HG02885 (cell line): ENCODE measurements at regions not wholly inside any gene's neighbourhood (a gene's known extent, or its start where the extent isn't known, plus 50 kb on each side); places are given as distances from the start of the nearest gene placed in this dataset.

Source experiments
- ATAC-seq: cut with Tn5 transposase; IDR thresholded peaks from one replicate; pipeline ENCODE4 v1.9.1; 2021; ENCODE audit warnings: mild to moderate bottlenecking; ENCODE audit not compliant: unreplicated experiment, poor library complexity

DNA sequence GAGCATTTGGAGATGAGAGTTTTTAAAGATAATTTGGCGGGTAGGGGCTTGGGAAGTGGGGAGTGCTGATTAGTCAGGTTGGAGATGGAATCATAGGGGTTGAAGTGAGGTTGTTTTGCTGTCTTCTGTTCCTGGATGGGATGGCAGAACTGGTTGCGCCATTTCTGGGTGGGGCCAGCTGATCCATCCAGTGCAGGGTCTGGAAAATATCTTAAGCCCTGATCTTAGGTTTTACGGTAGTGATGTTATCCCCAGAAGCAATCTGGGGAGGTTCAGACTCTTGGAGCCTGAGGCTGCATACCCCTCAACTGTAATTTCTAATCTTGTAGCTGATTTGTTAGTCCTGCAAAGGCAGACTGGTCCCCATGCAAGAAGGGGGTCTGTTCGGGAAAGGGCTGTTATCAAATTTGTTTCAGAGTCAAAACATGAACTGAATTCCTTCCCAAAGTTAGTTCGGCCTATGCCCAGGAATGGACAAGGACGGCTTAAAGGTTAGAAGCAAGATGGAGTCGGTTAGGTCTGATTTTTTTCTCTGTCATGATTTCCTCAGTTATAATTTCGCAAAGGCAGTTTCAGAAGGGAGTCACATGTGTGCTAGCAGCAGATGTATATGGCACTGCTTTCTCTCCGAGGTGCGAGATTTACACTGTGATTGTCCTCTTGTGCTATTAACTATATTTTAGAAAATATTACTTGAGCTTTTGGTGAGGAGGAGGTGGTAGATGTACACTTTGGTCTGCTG lies 540.4 kb downstream of the EDEM1 start:
- no peak for ATAC-seq

DNA sequence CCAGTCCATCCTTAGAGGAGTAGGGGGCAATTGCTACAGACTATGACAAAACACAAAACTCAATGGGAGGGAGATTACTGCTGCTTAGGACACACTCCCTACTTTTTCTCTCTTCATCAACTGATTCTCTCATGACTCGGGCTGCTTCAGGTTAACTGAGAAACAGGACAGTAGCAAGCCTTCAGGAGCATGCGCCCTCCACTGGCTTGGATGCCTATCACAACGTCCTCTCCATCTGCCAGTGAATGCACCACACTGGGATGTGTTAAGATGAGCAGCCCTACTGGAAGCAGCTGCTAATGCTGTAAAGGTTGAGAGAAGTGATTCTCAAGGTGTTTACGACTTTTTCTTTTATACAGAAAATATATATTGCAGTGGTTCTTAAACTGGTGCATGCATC lies 542.3 kb downstream of the EDEM1 start:
- no peak for ATAC-seq

DNA sequence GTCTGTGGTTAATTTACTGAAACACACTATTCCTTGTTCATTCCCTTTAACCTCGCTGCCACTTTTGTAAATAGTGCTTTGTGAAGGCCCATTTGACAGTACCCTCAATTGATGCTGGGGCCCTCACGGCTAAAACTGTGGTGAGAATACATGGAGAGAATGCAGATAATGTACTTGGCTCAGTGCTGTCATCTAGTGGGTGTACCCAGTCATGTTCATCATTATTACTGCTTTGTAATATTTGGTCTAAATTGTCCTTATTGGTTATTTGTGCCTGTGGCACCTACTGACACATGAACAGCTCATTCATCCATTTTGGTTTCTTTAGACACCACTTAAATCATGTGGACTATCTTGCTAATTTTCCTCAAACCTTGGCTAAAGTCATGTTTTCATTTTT lies 543.6 kb downstream of the EDEM1 start:
- no peak for ATAC-seq

DNA sequence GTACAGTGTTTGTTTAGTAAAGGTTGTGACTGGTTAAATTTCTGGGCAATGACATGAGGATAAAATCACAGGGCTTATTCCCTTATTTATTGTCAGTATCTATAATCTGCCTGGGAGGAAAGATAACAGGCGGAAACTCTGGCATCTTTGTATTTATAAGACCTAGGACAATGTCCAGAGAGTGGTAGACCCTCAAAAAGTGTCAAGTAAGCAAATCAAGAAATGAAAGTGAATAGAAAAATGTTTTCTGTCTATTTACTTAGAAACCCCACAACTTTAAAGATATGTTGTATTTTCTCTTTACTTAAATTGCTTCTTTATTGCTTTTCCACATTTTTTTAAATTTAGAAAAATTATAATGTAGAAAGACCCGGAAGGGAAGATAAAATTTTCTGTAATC lies 544.6 kb downstream of the EDEM1 start:
- ATAC-seq = no peak

DNA sequence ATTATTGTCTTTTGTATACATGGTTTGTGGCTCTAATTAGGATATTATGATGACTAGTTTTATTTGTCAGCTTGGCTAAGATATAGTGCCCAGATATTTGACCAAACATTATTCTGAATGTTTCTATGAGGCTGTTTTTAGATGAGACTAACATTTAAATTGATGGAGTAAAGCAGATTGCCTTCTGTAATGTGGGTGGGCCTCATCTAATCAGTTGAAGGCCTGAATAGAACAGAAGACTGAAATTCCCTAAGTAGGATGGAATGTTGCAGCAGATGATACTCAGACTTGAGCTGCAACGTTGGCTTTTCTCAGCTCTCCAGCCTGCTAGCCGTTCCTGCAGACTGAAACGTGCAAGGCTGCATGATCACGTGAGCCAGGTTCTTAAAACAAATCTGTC lies 546.5 kb downstream of the EDEM1 start:
- no peak for ATAC-seq

DNA sequence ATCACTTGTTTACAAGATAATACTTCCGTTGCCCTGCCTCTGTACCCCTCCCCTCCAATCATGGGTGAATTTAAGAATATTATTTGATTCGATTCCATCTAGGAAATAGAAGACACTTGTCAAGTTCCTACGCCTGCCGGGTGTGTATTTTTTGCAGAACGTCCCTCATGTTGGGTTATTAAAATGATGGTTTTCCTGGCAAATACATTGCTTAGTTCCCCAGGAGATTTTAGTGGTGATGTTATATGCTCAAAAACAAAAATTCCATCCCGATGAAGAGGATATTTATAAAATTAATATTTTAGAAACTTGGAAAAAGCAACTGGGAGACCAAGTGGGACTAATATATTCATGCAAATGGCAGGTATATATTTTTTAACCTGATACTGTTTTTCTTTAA lies 548.4 kb downstream of the EDEM1 start:
- ATAC-seq = no peak

DNA sequence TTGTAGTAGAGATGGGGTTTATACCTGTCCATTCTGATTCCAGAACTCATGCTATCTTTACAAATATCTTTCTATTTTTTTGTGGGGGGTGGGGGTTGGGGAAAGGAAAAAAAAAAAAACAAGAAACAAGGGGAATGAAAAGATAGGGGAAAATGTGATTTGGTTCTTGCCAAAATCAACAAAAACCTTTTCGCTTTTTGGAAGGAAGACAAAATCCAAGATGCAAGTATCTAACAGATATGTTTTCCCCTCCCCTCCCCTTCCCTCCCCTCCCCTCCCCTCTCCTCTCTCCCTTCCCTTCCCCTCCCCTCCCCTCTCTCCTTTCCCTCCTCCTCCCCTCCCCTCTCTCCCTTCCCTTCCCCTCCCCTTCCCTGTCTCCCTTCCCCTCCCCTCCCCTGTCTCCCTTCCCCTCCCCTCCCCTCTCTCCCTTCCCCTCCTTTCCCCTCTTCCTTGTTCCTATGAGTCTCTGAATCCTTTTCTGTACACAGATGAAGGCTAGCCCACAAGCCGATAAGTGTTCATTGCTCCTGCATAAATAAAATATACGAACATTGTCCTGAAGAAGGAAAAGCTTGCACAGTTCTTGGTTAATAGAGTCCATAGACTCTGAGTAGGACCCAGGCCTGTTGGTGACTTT lies 551.9 kb downstream of the EDEM1 start:
- no peak for ATAC-seq

DNA sequence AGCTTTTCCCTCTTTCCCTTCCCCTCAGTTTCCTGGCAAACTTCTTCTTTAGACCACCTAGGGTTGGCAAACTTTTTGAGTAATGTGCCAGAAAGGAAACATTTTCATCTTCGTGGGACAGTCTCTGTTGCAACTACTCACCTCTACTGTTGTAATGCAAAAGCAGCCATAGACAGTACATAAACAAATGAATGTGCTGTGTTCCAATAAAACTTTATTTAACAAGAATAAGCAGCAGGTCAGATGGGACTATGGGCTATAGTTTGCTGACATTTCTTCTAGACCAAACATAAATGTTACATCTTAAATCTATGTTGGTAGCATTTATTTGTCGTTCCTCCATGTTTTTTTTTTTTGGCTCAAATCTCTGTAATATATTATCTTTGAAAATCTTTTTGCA lies 552.4 kb downstream of the EDEM1 start:
- no peak for ATAC-seq

DNA sequence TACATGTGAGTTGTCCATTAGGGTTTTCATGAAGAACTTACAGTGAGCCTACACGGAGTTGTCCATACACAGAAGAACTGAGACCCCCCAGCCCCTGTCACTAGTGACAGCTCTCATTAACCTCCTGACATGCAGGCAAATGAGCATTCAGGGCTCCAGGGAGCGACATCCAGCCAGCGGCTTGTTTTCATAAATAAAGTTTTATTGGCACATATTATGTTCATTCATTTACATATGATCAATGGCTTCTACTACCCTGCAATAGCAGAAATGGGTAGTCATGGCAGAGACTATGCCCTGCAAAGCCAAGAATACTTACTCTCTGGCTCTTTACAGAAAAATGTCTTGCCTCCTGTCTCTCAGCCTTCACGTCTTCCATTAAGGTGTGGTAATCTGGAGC lies 553.5 kb downstream of the EDEM1 start:
- ATAC-seq = no peak

DNA sequence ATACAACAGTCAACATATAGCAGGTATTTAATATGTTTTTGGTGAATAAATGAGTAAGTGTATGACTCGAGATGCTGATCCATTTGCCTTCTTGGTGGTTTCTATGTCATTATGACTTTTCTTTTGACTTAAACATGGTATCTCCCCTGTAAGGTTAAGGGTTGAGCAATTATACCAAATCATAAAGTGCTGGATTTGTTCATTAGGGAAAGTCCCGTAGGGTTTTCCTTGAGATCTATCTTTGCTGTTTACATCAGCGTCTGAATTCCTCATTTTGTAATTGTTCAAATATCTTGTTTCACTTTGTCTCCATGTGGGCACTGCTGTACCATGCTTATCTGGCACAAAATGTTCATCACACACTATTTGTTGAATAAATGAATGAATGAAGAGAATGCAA lies 562.6 kb downstream of the EDEM1 start:
- ATAC-seq = no peak

DNA sequence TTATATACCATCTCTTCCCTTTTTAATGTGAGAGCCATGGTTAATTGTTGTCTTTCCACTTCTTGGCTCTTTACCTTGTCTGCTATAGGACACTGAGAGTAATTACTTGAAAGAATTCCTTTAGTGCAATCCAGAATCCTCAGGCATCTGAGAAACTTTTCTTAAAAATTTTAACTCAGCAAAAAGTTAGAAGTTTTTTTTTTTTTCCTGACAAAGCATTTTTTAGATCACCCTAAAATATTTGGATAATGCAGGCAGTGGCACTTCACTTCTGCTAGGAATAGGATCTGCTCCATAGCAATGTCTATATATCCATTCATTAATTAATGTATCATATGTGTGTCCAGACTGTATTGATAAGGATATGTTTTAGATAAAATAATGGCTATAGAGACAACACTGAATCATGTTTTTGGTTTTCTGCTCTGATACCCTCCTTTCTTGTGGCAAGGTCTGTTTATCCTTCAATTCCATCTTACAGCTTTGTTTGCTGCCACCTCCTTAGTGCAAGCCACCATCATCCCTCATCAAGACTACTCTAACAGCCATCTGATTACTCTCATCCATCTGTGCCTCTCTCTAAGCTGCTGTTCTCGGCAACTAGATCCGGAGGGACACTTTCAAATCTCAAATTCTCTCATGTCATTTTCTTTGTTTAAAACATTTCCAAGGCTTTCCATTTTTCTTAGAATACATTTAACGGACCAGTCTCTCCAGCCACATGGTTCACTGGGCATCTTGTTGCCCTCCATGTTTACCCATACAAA lies 563.5 kb downstream of the EDEM1 start:
- no peak for ATAC-seq

DNA sequence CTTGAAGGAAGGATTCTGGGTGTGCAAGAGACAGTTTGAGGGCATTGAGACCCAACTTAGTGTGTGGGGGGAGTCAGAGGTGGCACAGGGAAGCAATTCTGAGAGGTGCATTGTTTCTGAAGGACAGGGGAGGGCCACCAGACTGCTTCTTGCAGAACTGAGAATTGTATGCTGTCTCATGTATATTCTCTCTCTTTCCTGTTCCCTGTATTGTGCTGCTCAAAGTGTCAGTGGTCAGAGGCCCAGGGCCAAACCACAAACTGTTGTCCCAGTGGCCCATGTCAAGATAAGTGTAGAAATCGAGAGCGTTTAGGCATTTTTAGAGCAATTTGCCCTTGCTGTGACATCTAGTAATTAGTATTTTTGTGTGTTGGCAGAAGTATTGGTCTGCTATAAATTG lies 567.1 kb downstream of the EDEM1 start:
- ATAC-seq = peak; percentile 60

DNA sequence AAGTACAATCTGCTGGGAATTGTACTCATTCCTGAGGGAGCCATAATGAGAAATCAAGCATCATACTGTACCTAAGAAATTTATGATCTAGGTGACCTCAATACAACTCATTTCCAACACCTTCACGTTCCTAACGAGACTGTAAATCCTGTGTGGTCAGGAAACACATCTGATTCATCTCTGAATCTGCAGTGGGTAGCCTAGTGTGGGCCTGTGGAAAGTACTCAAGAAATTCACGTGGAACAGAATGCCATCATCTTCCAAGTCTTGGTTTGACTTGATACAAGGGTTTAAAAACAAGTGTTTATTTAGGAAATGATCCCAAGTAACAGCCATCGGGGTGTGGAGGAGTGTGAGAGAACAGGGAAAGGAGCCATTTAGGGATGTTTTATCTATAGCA lies 568.9 kb downstream of the EDEM1 start:
- ATAC-seq = no peak

DNA sequence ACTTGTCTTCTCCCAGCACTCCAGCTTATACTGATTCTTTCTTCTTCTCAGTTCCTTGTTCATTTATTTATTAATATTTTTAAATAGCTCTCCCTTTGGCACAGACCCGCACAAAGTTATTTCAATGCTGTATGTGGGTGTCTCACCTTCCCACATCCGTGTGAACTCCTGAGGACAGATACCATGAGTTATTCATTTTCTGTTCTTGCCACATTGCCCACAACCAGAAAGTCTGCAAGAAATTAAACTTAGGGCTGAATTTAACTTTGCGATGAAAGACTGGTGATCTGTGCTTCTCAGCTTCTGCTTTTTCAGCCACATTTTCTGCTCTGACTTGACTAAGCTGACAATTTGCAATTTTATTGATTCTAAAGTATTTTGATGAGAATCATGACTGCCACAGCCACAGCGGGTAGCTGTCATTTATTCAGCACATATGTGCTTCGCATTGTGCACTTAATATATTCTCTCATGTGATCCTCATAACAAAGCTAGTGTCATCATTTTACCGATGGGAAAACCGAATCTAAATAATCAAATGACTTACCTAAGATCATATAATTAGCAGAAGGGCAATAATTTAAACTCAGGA lies 569.8 kb downstream of the EDEM1 start:
- ATAC-seq = no peak

DNA sequence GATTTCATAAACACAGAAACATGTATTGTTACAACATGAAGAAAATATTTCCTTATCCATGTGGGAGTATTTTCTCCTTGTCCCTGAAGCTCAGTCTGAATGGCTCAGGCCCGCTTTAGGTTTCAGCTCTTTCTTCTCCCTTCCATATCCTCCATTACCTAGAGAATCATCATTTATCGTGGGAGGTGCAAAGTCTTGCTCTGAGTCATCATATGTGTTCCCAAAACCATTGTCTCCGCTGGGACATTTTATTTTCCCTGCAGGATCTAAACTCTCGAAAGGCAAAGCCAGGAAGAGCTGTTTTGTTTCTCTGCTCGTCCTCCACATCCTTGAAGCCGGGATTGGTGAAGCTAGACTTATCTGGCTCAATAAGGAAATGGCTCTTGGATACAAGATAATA lies 571.2 kb downstream of the EDEM1 start:
- no peak for ATAC-seq

DNA sequence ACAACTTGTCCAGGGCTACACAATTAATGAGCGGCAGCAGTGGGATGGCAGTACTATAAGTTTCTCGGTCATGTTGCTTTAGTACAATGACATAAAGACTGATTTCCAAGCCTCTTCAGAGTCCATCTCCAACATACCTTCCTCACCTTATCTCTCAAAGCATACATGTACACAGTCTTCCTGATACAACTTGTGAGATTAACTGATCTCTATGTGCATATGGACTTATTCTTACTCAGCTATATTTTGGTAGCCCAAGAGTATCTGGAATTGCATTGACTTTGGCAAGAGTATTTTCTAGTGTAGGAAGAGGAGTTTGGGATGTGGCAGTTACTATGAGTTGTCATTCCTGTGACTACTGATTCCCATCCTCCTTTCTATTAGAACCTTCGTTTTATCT lies 575.0 kb downstream of the EDEM1 start:
- ATAC-seq = no peak

DNA sequence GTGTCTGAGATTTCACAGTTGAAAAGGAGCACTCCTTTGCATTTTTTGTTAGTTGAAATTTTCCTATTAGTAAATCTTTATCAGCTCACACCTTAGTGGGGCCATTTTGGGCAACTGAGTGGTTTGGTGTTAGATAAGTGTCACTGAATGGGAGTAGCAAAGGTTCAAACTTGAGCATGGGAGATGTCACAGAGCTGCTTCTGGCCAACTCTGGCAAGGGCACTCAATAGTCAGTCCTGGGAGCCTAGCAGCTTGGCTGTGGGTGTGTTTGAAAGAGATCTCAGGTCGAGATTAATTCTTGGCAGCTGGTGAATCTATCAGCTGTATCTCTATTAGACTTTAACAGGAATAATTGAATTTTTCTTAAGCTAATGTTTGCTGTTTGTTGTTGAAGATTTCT lies 579.3 kb downstream of the EDEM1 start:
- no peak for ATAC-seq

DNA sequence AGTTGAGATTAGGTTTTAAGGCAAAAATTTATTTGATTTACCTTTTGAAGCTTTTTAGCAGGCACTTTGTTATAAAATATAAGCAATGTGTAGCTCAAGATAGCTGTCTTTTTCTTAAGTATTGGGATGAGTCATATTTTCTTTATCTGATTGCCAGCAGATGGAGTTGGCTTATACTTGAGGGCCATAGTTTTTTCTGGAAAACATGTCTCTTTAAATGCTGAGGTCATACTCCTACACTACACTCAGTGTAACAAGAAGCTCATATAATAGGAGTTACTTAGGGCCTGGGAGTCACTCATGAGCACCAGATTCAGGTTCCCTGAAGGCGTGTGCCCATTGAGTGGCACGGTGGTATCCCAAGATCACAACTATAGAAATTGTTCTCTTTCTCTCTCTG lies 579.8 kb downstream of the EDEM1 start:
- no peak for ATAC-seq

DNA sequence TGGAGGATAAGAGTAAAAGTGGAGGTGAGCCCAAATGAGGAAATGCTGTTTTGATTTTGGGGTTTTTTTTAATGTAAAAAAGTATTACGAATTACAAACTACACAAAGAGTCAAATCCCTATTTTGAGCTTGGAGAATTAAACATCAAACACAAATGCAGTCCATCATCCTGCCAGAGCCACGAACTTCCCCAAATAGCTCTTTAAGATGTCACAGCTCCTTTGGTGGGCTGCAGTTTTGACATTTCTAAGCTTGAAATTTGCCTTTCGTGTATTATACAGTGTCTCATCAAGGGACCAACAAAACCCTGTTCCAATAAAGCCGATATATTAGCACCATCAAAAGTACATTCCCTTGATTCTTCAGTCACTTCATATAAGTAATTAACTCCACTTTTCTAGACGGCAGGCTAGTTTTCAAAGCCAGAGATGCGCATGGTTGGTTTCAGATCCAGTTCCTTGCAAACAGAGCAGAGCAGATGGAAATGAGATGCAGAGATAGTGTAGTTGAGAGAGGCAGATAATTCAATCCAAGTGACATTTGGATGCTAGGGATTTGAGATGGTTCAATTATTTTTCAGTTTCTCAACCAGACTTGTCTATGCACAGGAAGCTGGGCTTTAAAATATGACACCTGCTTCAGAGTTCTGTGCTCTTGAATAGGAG lies 580.9 kb downstream of the EDEM1 start:
- ATAC-seq = no peak

DNA sequence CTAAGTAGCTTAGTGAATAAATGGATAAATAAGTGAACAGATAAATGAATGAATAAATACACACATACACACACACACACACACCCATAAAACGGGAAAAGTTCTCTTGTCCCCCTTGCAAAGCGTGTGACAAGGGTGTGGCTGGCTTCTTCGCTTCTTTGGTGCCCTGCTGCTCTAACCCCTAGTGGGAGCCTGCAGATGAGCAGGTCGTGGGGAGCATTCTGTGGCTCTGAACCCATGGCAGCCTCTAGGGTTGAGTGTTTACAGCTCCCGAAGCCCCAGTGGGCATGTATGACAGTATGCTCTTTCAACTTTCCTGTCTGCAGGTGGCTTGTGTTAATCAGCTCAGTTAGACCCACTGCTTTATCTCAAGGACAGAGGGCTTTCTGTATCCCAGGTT lies 582.3 kb downstream of the EDEM1 start:
- ATAC-seq = no peak

DNA sequence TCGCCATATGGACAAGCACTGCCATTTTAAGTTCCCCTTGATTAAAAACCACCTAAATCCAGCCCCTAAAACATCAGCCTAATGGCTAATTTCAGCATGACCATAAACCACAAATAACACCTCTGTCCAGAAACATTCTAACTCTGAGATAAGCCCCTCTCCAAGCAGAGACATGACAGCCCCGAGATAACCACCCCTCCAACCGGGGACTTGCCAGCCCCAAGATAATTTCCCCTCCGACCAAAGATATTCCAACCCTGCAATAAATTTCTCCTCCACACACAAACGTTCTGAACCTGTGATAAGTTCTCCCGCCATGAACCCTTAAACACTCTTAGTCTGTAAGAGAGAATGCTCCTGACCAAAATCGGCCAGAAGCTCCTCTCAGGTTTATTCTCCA lies 586.8 kb downstream of the EDEM1 start:
- ATAC-seq = no peak
